ENCODE measurements at regions not wholly inside any gene's neighbourhood (a gene's known extent, or its start where the extent isn't known, plus 50 kb on each side); places are given as distances from the start of the nearest gene placed in this dataset.

GRCh38 chr3:193851941-193852674 is 259.1 kb downstream of the OPA1 start:
- DNase-seq (ENCODE audit: low spot score): no peak
- TF ChIP-seq, protein P1, sequence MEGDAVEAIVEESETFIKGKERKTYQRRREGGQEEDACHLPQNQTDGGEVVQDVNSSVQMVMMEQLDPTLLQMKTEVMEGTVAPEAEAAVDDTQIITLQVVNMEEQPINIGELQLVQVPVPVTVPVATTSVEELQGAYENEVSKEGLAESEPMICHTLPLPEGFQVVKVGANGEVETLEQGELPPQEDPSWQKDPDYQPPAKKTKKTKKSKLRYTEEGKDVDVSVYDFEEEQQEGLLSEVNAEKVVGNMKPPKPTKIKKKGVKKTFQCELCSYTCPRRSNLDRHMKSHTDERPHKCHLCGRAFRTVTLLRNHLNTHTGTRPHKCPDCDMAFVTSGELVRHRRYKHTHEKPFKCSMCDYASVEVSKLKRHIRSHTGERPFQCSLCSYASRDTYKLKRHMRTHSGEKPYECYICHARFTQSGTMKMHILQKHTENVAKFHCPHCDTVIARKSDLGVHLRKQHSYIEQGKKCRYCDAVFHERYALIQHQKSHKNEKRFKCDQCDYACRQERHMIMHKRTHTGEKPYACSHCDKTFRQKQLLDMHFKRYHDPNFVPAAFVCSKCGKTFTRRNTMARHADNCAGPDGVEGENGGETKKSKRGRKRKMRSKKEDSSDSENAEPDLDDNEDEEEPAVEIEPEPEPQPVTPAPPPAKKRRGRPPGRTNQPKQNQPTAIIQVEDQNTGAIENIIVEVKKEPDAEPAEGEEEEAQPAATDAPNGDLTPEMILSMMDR (conservative IDR thresholded peaks at IDR 0.05; ENCODE audit: low read depth): no peak
- no peak overlapping the region for H3K27ac ChIP-seq
- ChIA-PET CTCF (no interaction called here), POLR2A (ENCODE audit: low non-redundant PET) (no interaction called here)

DNA sequence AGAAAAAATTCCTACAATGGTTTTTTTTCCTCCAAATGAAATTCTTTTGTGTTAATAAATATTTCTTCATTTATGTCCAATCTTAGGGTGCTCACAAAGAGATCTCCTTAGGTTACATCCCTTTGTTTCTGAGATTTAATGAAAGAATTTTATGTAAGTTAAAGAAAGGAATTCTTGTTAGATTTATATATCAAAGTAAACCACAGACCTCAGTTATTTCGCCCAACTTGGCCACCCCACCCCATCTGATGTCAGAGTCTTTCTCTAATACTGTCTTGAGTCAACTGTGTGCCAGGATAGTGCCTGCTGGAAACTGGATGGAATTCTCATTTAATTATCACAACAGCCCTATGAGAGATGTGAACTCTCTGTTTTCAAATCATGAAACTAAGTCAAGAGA is 259.9 kb downstream of the OPA1 start:
- H3K27ac ChIP-seq: no peak overlapping the region
- DNase-seq (ENCODE audit: low spot score): no peak
- TF ChIP-seq, protein P1 (conservative IDR thresholded peaks at IDR 0.05; ENCODE audit: low read depth): no peak
- ChIA-PET POLR2A (ENCODE audit: low non-redundant PET) (no interaction called here), CTCF (no interaction called here)

GRCh38 chr3:193853511-193854219 is 260.7 kb downstream of the OPA1 start:
- H3K27ac ChIP-seq: no peak overlapping the region
- POLR2A ChIA-PET (ENCODE audit: low non-redundant PET): no interaction called here
- no peak for DNase-seq (ENCODE audit: low spot score)
- TF ChIP-seq, protein P1 (conservative IDR thresholded peaks at IDR 0.05; ENCODE audit: low read depth): no peak
- CTCF ChIA-PET: no interaction called here

DNA sequence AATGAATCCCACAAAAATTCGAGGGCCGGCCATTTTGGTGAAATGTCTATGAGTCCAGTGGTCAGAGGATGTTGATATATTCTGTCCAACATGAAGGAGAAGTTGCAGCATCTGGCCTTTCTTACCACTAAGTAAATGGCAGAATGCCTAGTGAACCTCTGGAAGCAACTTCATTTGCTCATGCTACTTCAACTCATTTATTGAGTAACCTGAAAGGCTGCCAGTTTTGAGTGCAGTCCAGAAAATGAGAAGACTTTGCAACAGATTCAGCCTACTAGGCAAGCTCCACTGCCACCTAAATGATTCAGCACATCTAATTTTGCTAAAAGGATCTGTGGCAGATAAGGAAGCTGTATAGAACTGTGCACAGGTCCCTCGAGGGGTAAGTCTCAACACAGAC is 265.0 kb downstream of the OPA1 start:
- H3K27ac ChIP-seq: peak overlapping the region; percentile 87
- CTCF ChIA-PET: no interaction called here
- DNase-seq (ENCODE audit: low spot score): no peak
- POLR2A ChIA-PET (ENCODE audit: low non-redundant PET): no interaction called here
- TF ChIP-seq, protein P1 (conservative IDR thresholded peaks at IDR 0.05; ENCODE audit: low read depth): no peak

DNA sequence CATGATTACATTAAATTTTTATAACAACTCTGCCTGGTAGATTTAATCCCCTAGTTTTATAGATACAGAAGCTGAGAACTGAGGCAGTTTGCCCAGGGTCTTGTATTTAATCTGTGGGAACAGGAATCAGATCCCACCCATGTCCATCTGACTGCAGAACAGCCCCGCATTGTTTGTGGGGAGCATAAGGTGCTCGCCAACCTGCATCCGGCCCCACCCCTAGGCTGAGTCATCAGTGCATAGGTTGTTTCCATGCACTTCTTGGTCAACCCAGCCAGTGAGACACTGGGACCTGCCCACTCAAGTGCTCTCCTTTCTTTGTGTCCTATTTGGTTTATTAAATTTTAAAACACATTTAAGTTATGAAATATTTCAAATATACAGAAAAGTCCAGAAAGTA is 266.2 kb downstream of the OPA1 start:
- DNase-seq (ENCODE audit: low spot score): no peak
- ChIA-PET CTCF (no interaction called here), POLR2A (ENCODE audit: low non-redundant PET) (no interaction called here)
- peak overlapping the region; percentile 87 for H3K27ac ChIP-seq
- TF ChIP-seq, protein P1 (conservative IDR thresholded peaks at IDR 0.05; ENCODE audit: low read depth): no peak

DNA sequence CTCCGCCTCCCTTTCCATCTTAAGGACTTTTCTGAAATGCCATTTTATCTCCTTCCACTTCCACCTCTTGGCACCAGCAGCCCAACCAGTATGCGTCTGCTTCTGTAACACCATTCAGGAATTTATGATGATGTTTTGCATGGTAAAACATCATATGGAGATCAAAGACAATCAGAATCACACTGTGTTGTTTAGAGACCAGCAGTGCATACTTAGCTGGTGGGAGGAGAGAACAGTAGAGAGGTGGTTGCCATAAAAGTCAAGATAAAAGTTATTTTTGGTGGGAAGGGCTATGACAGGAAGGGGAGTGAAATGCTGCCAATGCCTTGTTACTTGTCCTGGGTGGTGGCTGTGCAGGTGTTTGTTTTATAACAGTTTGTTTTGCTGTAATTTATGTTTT is 268.0 kb downstream of the OPA1 start:
- TF ChIP-seq, protein P1 (conservative IDR thresholded peaks at IDR 0.05; ENCODE audit: low read depth): no peak
- POLR2A ChIA-PET (ENCODE audit: low non-redundant PET): no interaction called here
- CTCF ChIA-PET: no interaction called here
- H3K27ac ChIP-seq: no peak overlapping the region
- no peak for DNase-seq (ENCODE audit: low spot score)

Data from RWPE1 (cell line).